ENCODE measurements at regions not wholly inside any gene's neighbourhood (a gene's known extent, or its start where the extent isn't known, plus 50 kb on each side); places are given as distances from the start of the nearest gene placed in this dataset.

- no peak overlapping the region for H3K27ac Mint-ChIP-seq (ENCODE audit: unreplicated experiment)
- H3K36me3 Mint-ChIP-seq (ENCODE audit: unreplicated experiment), result no peaks in the 10 kb centered on the region
- no peak for DNase-seq
- H3K9me3 Mint-ChIP-seq (ENCODE audit: unreplicated experiment), result no peaks in the 10 kb centered on the region
- H3K4me3 Mint-ChIP-seq (ENCODE audit: unreplicated experiment), result no peak overlapping the region
- no peaks in the 10 kb centered on the region for H3K4me1 Mint-ChIP-seq (ENCODE audit: low read depth, unreplicated experiment)
- TF ChIP-seq CTCF (IDR thresholded peaks at IDR 0.05; ENCODE audit: partially characterized antibody, unreplicated experiment), result no peak
- peaks cover 2% of the 10 kb centered on the region for H3K27me3 Mint-ChIP-seq (ENCODE audit: unreplicated experiment)
These were observed 64.8 kb upstream of the CHST9 start for GRCh38 chr18:27249933-27250332.

GRCh38 chr18:27244259-27244658 lies 59.2 kb upstream of the CHST9 start:
- Mint-ChIP-seq H3K27ac (ENCODE audit: unreplicated experiment) (no peak overlapping the region), H3K9me3 (ENCODE audit: unreplicated experiment) (no peaks in the 10 kb centered on the region), H3K27me3 (ENCODE audit: unreplicated experiment) (peaks cover 2% of the 10 kb centered on the region), H3K36me3 (ENCODE audit: unreplicated experiment) (no peaks in the 10 kb centered on the region), H3K4me3 (ENCODE audit: unreplicated experiment) (no peak overlapping the region), H3K4me1 (ENCODE audit: low read depth, unreplicated experiment) (no peaks in the 10 kb centered on the region)
- no peak for DNase-seq
- TF ChIP-seq CTCF (IDR thresholded peaks at IDR 0.05; ENCODE audit: partially characterized antibody, unreplicated experiment), result no peak

- H3K27me3 Mint-ChIP-seq (ENCODE audit: unreplicated experiment), result peaks cover 2% of the 10 kb centered on the region
- H3K9me3 Mint-ChIP-seq (ENCODE audit: unreplicated experiment), result no peaks in the 10 kb centered on the region
- no peak overlapping the region for H3K27ac Mint-ChIP-seq (ENCODE audit: unreplicated experiment)
These were observed 57.4 kb upstream of the CHST9 start for GRCh38 chr18:27242392-27243047.

GRCh38 chr18:27240383-27240782 lies 55.3 kb upstream of the CHST9 start:
- H3K4me3 Mint-ChIP-seq (ENCODE audit: unreplicated experiment), result no peak overlapping the region
- H3K27me3 Mint-ChIP-seq (ENCODE audit: unreplicated experiment), result no peaks in the 10 kb centered on the region
- no peak for TF ChIP-seq CTCF (IDR thresholded peaks at IDR 0.05; ENCODE audit: partially characterized antibody, unreplicated experiment)
- no peak for DNase-seq
- H3K27ac Mint-ChIP-seq (ENCODE audit: unreplicated experiment), result no peak overlapping the region
- H3K9me3 Mint-ChIP-seq (ENCODE audit: unreplicated experiment), result no peaks in the 10 kb centered on the region
- no peaks in the 10 kb centered on the region for H3K36me3 Mint-ChIP-seq (ENCODE audit: unreplicated experiment)
- H3K4me1 Mint-ChIP-seq (ENCODE audit: low read depth, unreplicated experiment), result no peaks in the 10 kb centered on the region

More at GRCh38 chr18:27242392-27243047, 57.4 kb upstream of the CHST9 start:
- Mint-ChIP-seq H3K4me1 (ENCODE audit: low read depth, unreplicated experiment) (no peaks in the 10 kb centered on the region), H3K4me3 (ENCODE audit: unreplicated experiment) (no peak overlapping the region), H3K36me3 (ENCODE audit: unreplicated experiment) (no peaks in the 10 kb centered on the region)
- no peak for TF ChIP-seq CTCF (IDR thresholded peaks at IDR 0.05; ENCODE audit: partially characterized antibody, unreplicated experiment)
- no peak for DNase-seq

- Mint-ChIP-seq H3K9me3 (ENCODE audit: unreplicated experiment) (no peaks in the 10 kb centered on the region), H3K27me3 (ENCODE audit: unreplicated experiment) (no peaks in the 10 kb centered on the region), H3K27ac (ENCODE audit: unreplicated experiment) (no peak overlapping the region), H3K4me1 (ENCODE audit: low read depth, unreplicated experiment) (no peaks in the 10 kb centered on the region), H3K36me3 (ENCODE audit: unreplicated experiment) (no peaks in the 10 kb centered on the region), H3K4me3 (ENCODE audit: unreplicated experiment) (no peak overlapping the region)
- DNase-seq, result no peak
- no peak for TF ChIP-seq CTCF (IDR thresholded peaks at IDR 0.05; ENCODE audit: partially characterized antibody, unreplicated experiment)
These were observed 54.6 kb upstream of the CHST9 start for GRCh38 chr18:27239669-27240068.

All from glutamatergic neuron (in vitro differentiated cells).